ENCODE measurements at regions not wholly inside any gene's neighbourhood (a gene's known extent, or its start where the extent isn't known, plus 50 kb on each side); places are given as distances from the start of the nearest gene placed in this dataset.

- TF ChIP-seq ZBTB40 (IDR thresholded peaks at IDR 0.05): no peak
- TF ChIP-seq ZBTB40 (CRISPR knock-in tag; IDR thresholded peaks at IDR 0.05): no peak
- no peak for TF ChIP-seq AHDC1 (CRISPR knock-in tag; IDR thresholded peaks at IDR 0.05; ENCODE audit: borderline replicate concordance)
- no peak for TF ChIP-seq HNRNPK (IDR thresholded peaks at IDR 0.05; ENCODE audit: low read depth, low read length, poor library complexity, severe bottlenecking)
- no peak for TF ChIP-seq BCLAF1 (IDR thresholded peaks at IDR 0.05)
- no peak for TF ChIP-seq KAT8 (CRISPR knock-in tag; IDR thresholded peaks at IDR 0.05)
- TF ChIP-seq SPEN (CRISPR knock-in tag; IDR thresholded peaks at IDR 0.05; ENCODE audit: low read depth): no peak
Observed at GRCh38 chr5:85549229-85549628, 1068.5 kb upstream of the COX7C start (continued).

All from HepG2 (cell line).